AG09319 (cell line): ENCODE measurements at regions not wholly inside any gene's neighbourhood (a gene's known extent, or its start where the extent isn't known, plus 50 kb on each side); places are given as distances from the start of the nearest gene placed in this dataset.

Experiments used
- DNase-seq: peaks from one replicate; pipeline ENCODE4 v3.0.0-alpha.2; 2010; ENCODE audit warnings: low read depth; ENCODE audit errors: extremely low read depth
- TF ChIP-seq, protein P1 (sequence below): IDR thresholded peaks from 2 replicates; pipeline ENCODE4 v1.5.1; 2011; ENCODE audit warnings: low read depth, mild to moderate bottlenecking, inconsistent platforms, low read length, moderate library complexity

- no peak for DNase-seq
- TF ChIP-seq, protein P1, sequence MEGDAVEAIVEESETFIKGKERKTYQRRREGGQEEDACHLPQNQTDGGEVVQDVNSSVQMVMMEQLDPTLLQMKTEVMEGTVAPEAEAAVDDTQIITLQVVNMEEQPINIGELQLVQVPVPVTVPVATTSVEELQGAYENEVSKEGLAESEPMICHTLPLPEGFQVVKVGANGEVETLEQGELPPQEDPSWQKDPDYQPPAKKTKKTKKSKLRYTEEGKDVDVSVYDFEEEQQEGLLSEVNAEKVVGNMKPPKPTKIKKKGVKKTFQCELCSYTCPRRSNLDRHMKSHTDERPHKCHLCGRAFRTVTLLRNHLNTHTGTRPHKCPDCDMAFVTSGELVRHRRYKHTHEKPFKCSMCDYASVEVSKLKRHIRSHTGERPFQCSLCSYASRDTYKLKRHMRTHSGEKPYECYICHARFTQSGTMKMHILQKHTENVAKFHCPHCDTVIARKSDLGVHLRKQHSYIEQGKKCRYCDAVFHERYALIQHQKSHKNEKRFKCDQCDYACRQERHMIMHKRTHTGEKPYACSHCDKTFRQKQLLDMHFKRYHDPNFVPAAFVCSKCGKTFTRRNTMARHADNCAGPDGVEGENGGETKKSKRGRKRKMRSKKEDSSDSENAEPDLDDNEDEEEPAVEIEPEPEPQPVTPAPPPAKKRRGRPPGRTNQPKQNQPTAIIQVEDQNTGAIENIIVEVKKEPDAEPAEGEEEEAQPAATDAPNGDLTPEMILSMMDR: no peak
Observed at GRCh38 chr2:128722489-128722888, 403.8 kb upstream of the HS6ST1 start.

GRCh38 chr2:128724547-128724946, 405.9 kb upstream of the HS6ST1 start:
- TF ChIP-seq, protein P1: no peak
- no peak for DNase-seq

DNA sequence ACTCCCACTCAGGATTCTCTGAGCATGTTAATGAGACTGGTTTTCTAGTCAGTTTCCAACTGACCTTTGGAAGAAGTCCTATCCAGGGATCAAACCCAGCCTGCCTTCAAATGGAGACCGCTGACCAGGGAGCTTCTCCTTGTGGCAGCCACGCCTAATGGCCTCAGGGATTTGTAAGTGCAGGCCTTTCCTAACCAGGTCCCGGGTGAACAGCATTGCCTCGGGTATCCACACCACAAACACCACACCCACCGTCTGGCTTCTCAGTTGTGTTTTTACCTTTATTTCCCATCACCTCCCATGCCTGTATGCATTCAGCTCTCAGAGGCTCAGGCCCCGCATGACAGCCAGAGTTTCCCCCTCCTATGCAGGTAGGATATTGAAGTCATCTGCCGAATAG, 406.3 kb upstream of the HS6ST1 start:
- TF ChIP-seq, protein P1: no peak
- no peak for DNase-seq

- TF ChIP-seq, protein P1: no peak
- no peak for DNase-seq
Observed at GRCh38 chr2:128726236-128726635, 407.6 kb upstream of the HS6ST1 start.

DNA sequence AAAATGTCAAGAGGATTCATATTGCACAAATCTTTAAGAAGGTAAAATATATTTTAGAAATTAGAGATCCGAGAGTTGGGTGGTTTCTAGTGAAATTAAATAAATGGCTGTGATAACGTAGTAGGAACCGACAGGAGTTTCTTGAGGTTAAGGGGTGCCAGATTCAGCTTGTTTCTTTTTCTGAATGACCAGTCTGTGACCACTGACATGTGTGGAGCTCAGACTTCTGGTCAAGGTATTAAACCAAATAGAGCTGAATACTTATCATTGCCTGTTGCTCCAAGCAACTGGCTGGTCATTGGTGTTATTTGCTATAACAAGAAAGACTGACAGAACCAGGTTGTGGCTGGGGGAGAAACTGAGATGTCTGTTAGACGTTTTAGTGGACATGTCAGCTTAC, 408.2 kb upstream of the HS6ST1 start:
- TF ChIP-seq, protein P1: no peak

DNA sequence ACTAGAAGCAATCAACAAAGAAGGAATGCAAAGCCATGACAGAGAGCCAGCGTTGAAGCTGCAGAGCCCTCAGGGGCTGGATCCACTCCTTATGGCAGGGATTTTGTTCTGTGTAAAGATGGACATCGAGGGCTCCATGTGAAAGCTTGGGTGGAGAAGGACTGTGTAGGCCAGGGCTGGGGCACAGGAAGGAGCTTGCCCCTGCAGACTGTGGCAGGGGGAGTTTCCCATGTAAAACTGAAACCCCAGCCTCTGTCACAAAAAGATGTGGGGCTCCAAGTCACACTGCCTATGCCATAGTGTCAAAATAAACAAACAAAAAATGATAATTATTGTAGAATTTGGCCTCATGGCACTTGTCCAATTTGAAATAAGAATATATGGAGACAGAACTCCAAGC, 408.7 kb upstream of the HS6ST1 start:
- TF ChIP-seq, protein P1: no peak
- DNase-seq: no peak

More for the DNA sequence above, 408.2 kb upstream of the HS6ST1 start:
- no peak for DNase-seq

- peak; percentile 65 for DNase-seq
- TF ChIP-seq, protein P1: no peak
Observed at GRCh38 chr2:128727914-128728313, 409.2 kb upstream of the HS6ST1 start.
